GM18867 (cell line): ENCODE measurements at regions not wholly inside any gene's neighbourhood (a gene's known extent, or its start where the extent isn't known, plus 50 kb on each side); places are given as distances from the start of the nearest gene placed in this dataset.
"Not testable (repeated sequence)": the region's sequence is repeated elsewhere in the genome, so short reads cannot be mapped to it uniquely, and the experiment has no call there.

ENCODE experiments used
- ATAC-seq: cut with Tn5 transposase; IDR thresholded peaks from one replicate; pipeline ENCODE4 v1.9.1; 2021; ENCODE audit warnings: mild to moderate bottlenecking, moderate library complexity; ENCODE audit not compliant: unreplicated experiment

GRCh38 chr4:128688846-128689437 is 120.6 kb upstream of the JADE1 start:
- no peak for ATAC-seq

- no peak for ATAC-seq
Measured at GRCh38 chr4:128688033-128688721, 121.3 kb upstream of the JADE1 start.

GRCh38 chr4:128686810-128687209 is 122.7 kb upstream of the JADE1 start:
- ATAC-seq, result no peak

- ATAC-seq, result no peak
Measured at GRCh38 chr4:128686032-128686465, 123.5 kb upstream of the JADE1 start.

GRCh38 chr4:128684016-128684415 is 125.5 kb upstream of the JADE1 start:
- no peak for ATAC-seq

- ATAC-seq, result no peak
Measured at GRCh38 chr4:128682942-128683666, 126.4 kb upstream of the JADE1 start.

GRCh38 chr4:128676095-128676494 is 133.4 kb upstream of the JADE1 start:
- ATAC-seq, result no peak

GRCh38 chr4:128675083-128675482 is 134.4 kb upstream of the JADE1 start:
- ATAC-seq, result peak; percentile 93

GRCh38 chr4:128673159-128673558 is 136.3 kb upstream of the JADE1 start:
- not testable (repeated sequence) for ATAC-seq

GRCh38 chr4:128672596-128672995 is 136.9 kb upstream of the JADE1 start:
- not testable (repeated sequence) for ATAC-seq

GRCh38 chr4:128670513-128670912 is 139.0 kb upstream of the JADE1 start:
- ATAC-seq, result no peak

- no peak for ATAC-seq
Measured at GRCh38 chr4:128668566-128668965, 140.9 kb upstream of the JADE1 start.

GRCh38 chr4:128665514-128665913 is 144.0 kb upstream of the JADE1 start:
- ATAC-seq, result no peak

- ATAC-seq, result peak; percentile 95
Measured at GRCh38 chr4:128663325-128663724, 146.2 kb upstream of the JADE1 start.

- no peak for ATAC-seq
Measured at GRCh38 chr4:128661479-128661878, 148.0 kb upstream of the JADE1 start.

- no peak for ATAC-seq
Measured at GRCh38 chr4:128660361-128661215, 148.9 kb upstream of the JADE1 start.

GRCh38 chr4:128658214-128658631 is 151.3 kb upstream of the JADE1 start:
- ATAC-seq, result peak; percentile 68

- no peak for ATAC-seq
Measured at GRCh38 chr4:128657638-128658037, 151.9 kb upstream of the JADE1 start.

- ATAC-seq, result no peak
Measured at GRCh38 chr4:128654465-128654864, 155.0 kb upstream of the JADE1 start.

GRCh38 chr4:128653527-128654444 is 155.7 kb upstream of the JADE1 start:
- ATAC-seq, result no peak
